Mucosa of descending colon (tissue), 3 donors: ENCODE measurements at regions not wholly inside any gene's neighbourhood (a gene's known extent, or its start where the extent isn't known, plus 50 kb on each side); places are given as distances from the start of the nearest gene placed in this dataset.

Experiments
- ATAC-seq: fragments of 200-7000 bp; cut with Tn5 transposase; one replicate; pipeline ENCODE4 v1.9.1; 2020; ENCODE audit warnings: mild to moderate bottlenecking, moderate library complexity
- DNase-seq, 3 donors: peaks; one replicate each; pipeline ENCODE4 v3.0.0-alpha.2; 2020
- H3K36me3 ChIP-seq: fragments of 200-600 bp; one replicate; pipeline ENCODE4 v1.8.0; 2021; ENCODE audit warnings: low read depth, mild to moderate bottlenecking
- H3K4me1 ChIP-seq: fragments of 200-600 bp; one replicate; pipeline ENCODE4 v1.8.0; 2021; ENCODE audit warnings: low read depth, mild to moderate bottlenecking
- H3K4me3 ChIP-seq: fragments of 200-600 bp; one replicate; pipeline ENCODE4 v1.8.0; 2021; ENCODE audit warnings: mild to moderate bottlenecking
- H3K9me3 ChIP-seq: fragments of 200-600 bp; one replicate; pipeline ENCODE4 v1.8.0; 2021; ENCODE audit warnings: mild to moderate bottlenecking
- CTCF ChIP-seq: fragments of 200-600 bp; IDR thresholded peaks from one replicate; pipeline ENCODE4 v1.8.0; 2022; ENCODE audit warnings: antibody characterized with exemption, mild to moderate bottlenecking
- intact Hi-C, 2 donors: fragments of 100-400 bp; cut with DNase I in 1 of 2; cut with micrococcal nuclease in 1 of 2; formaldehyde crosslinking; loops; one replicate each; pipeline versions ENCODE4 v1.11.0 to v1.11.1; 2022; cut with DNase I, micrococcal nuclease
- donor health status: DM: no; HTN: no; CAD: no; lungs with moderate emphysema.
- donor health status: DM: no; HTN: no; CAD: no.
- donor health status: DM: no; HTN: yes; CAD: no.

- Histone ChIP-seq H3K36me3 (no peaks in the 10 kb centered on the region), H3K4me3 (no peak overlapping the region), H3K4me1 (no peaks in the 10 kb centered on the region), H3K9me3 (no peaks in the 10 kb centered on the region)
- intact Hi-C loops: no loop called here
- DNase-seq (no peak), ATAC-seq (no peak)
- TF ChIP-seq CTCF: no peak
Measured at GRCh38 chr7:65820287-65820950, 52.5 kb upstream of the VKORC1L1 start.
